ENCODE measurements at regions not wholly inside any gene's neighbourhood (a gene's known extent, or its start where the extent isn't known, plus 50 kb on each side); places are given as distances from the start of the nearest gene placed in this dataset.

- TF ChIP-seq CTCF (conservative IDR thresholded peaks at IDR 0.05; ENCODE audit: low read depth in 2 of 2) = no peak
- no peak for TF ChIP-seq EZH2 (IDR thresholded peaks at IDR 0.05; ENCODE audit: low read depth, unreplicated experiment)
Observed at GRCh38 chr3:127140501-127141460, 52.1 kb upstream of the PRR23E start.

Measured in GM23338 (cell line).